Astrocyte (in vitro differentiated cells and primary cell): ENCODE measurements at regions not wholly inside any gene's neighbourhood (a gene's known extent, or its start where the extent isn't known, plus 50 kb on each side); places are given as distances from the start of the nearest gene placed in this dataset.

Experiments
- DNase-seq: peaks from one replicate; pipeline ENCODE4 v3.0.0-alpha.2; 2010; ENCODE audit warnings: low read depth
- FAIRE-seq: peaks from 2 replicates; lab custom pipeline; 2011; peaks lifted over from hg19 to GRCh38; lab: Jason Lieb, UNC
- H2AFZ ChIP-seq: 2 replicates; pipeline ENCODE4 v1.6.0; 2012; ENCODE audit warnings: low read depth, low read length, inconsistent platforms
- H3K27ac ChIP-seq: 2 replicates; pipeline ENCODE4 v1.5.1; 2011; ENCODE audit warnings: low read depth, low read length, inconsistent platforms
- H3K27me3 ChIP-seq: 2 replicates; pipeline ENCODE4 v1.6.0; 2011; ENCODE audit warnings: low read length, inconsistent platforms; ENCODE audit not compliant: insufficient read depth
- H3K36me3 ChIP-seq: 2 replicates; pipeline ENCODE4 v1.5.1; 2011; ENCODE audit warnings: low read length, inconsistent platforms; ENCODE audit not compliant: insufficient read depth
- H3K4me1 ChIP-seq: 2 replicates; pipeline ENCODE4 v1.5.1; 2011; ENCODE audit warnings: low read length, inconsistent platforms; ENCODE audit not compliant: insufficient read depth
- H3K4me2 ChIP-seq: 2 replicates; pipeline ENCODE4 v1.6.0; 2012; ENCODE audit warnings: low read length, inconsistent platforms
- H3K4me3 ChIP-seq: 2 replicates; pipeline ENCODE4 v1.5.1; 2011; ENCODE audit warnings: low read depth, mild to moderate bottlenecking, low read length, inconsistent platforms; ENCODE audit not compliant: insufficient read depth
- H3K79me2 ChIP-seq: 2 replicates; pipeline ENCODE4 v1.6.0; 2012; ENCODE audit warnings: mild to moderate bottlenecking, low read length, inconsistent platforms; ENCODE audit not compliant: insufficient read depth
- H3K9ac ChIP-seq: 2 replicates; pipeline ENCODE4 v1.6.0; 2012; ENCODE audit warnings: mild to moderate bottlenecking, low read length, inconsistent platforms
- H3K9me3 ChIP-seq: 2 replicates; pipeline ENCODE4 v1.5.1; 2012; ENCODE audit warnings: low read depth, mild to moderate bottlenecking, low read length, inconsistent platforms; ENCODE audit not compliant: insufficient read depth
- H4K20me1 ChIP-seq: 2 replicates; pipeline ENCODE4 v1.6.0; 2012; ENCODE audit warnings: low read length, inconsistent platforms; ENCODE audit not compliant: insufficient read depth
- H3K27ac Mint-ChIP-seq: one replicate; pipeline ENCODE4 v1.8.0; 2021; ENCODE audit warnings: mild to moderate bottlenecking, mixed read lengths; ENCODE audit not compliant: unreplicated experiment
- H3K27me3 Mint-ChIP-seq: one replicate; pipeline ENCODE4 v1.8.0; 2021; ENCODE audit warnings: low read depth, mixed read lengths; ENCODE audit not compliant: unreplicated experiment
- H3K36me3 Mint-ChIP-seq: one replicate; pipeline ENCODE4 v1.8.0; 2021; ENCODE audit warnings: low read depth, mixed read lengths; ENCODE audit not compliant: unreplicated experiment
- H3K4me1 Mint-ChIP-seq: one replicate; pipeline ENCODE4 v1.8.0; 2021; ENCODE audit warnings: low read depth, mixed read lengths; ENCODE audit not compliant: unreplicated experiment
- H3K4me3 Mint-ChIP-seq: one replicate; pipeline ENCODE4 v1.8.0; 2021; ENCODE audit warnings: mild to moderate bottlenecking, moderate library complexity, mixed read lengths; ENCODE audit not compliant: unreplicated experiment
- H3K9me3 Mint-ChIP-seq: one replicate; pipeline ENCODE4 v1.8.0; 2021; ENCODE audit warnings: mild to moderate bottlenecking, mixed read lengths; ENCODE audit not compliant: unreplicated experiment
- CTCF ChIP-seq: IDR thresholded peaks from 2 replicates; pipeline ENCODE4 v1.5.1; 2011; ENCODE audit warnings: low read depth, mild to moderate bottlenecking, inconsistent platforms, low read length, moderate library complexity; ENCODE audit not compliant: insufficient read depth
- EZH2 ChIP-seq: IDR thresholded peaks from 2 replicates; pipeline ENCODE4 v1.6.1; 2012; ENCODE audit warnings: mild to moderate bottlenecking, low read length, inconsistent platforms; ENCODE audit not compliant: insufficient read depth

DNA sequence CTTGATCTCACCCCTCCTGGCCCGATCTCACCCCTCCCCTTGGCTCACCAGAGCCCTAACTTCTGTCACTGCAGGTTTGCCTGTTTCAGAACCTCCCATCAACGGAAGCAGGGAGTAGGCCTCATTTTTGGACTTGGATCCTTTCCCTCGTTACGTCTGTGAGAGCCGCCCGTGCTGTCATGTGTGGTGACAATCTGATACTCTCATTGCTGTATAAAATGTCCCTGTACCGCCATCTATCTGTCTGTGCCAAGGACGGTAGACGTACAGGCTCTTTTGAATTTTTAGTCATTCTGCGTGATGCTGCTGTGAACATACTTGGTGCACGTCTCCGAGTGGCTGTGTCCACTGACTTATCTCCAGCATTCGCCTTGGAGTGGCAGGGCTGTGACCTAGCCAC is 1163.1 kb downstream of the BRD1 start:
- H3K27ac ChIP-seq, result no peak overlapping the region
- peak; percentile 17 for FAIRE-seq
- no peak overlapping the region for H3K9ac ChIP-seq
- TF ChIP-seq CTCF (no peak), EZH2 (no peak)
- no peak overlapping the region for H3K4me3 Mint-ChIP-seq
- no peak overlapping the region for H3K4me2 ChIP-seq
- H3K27me3 ChIP-seq, result no peaks in the 10 kb centered on the region
- peaks cover 8% of the 10 kb centered on the region for H3K9me3 Mint-ChIP-seq
- peaks cover 2% of the 10 kb centered on the region for H3K9me3 ChIP-seq
- peaks cover 6% of the 10 kb centered on the region for H3K36me3 Mint-ChIP-seq
- no peaks in the 10 kb centered on the region for H3K27me3 Mint-ChIP-seq
- H3K79me2 ChIP-seq, result no peaks in the 10 kb centered on the region
- no peaks in the 10 kb centered on the region for H3K36me3 ChIP-seq
- H3K4me1 ChIP-seq, result no peaks in the 10 kb centered on the region
- no peaks in the 10 kb centered on the region for H4K20me1 ChIP-seq
- no peak for DNase-seq
- peaks cover 12% of the 10 kb centered on the region for H3K4me1 Mint-ChIP-seq
- H3K27ac Mint-ChIP-seq, result no peak overlapping the region
- H3K4me3 ChIP-seq, result no peak overlapping the region
- no peak overlapping the region for H2AFZ ChIP-seq

GRCh38 chr22:48663297-48663696 is 1164.4 kb downstream of the BRD1 start:
- no peak overlapping the region for H3K27ac Mint-ChIP-seq
- Histone ChIP-seq H4K20me1 (no peaks in the 10 kb centered on the region), H3K4me1 (no peaks in the 10 kb centered on the region), H3K27me3 (no peaks in the 10 kb centered on the region), H3K9ac (no peak overlapping the region), H3K4me3 (no peak overlapping the region), H2AFZ (no peak overlapping the region), H3K79me2 (no peaks in the 10 kb centered on the region), H3K4me2 (no peak overlapping the region), H3K27ac (no peak overlapping the region), H3K36me3 (no peaks in the 10 kb centered on the region), H3K9me3 (peaks cover 2% of the 10 kb centered on the region)
- H3K4me3 Mint-ChIP-seq, result no peak overlapping the region
- peaks cover 8% of the 10 kb centered on the region for H3K9me3 Mint-ChIP-seq
- H3K4me1 Mint-ChIP-seq, result peaks cover 12% of the 10 kb centered on the region
- H3K36me3 Mint-ChIP-seq, result peaks cover 6% of the 10 kb centered on the region
- TF ChIP-seq CTCF (peak; percentile 25), EZH2 (no peak)
- FAIRE-seq (no peak), DNase-seq (no peak)
- peaks cover 4% of the 10 kb centered on the region for H3K27me3 Mint-ChIP-seq

GRCh38 chr22:48662476-48663135 is 1165.1 kb downstream of the BRD1 start:
- no peak overlapping the region for H3K27ac Mint-ChIP-seq
- Histone ChIP-seq H3K4me2 (no peak overlapping the region), H3K36me3 (no peaks in the 10 kb centered on the region), H4K20me1 (no peaks in the 10 kb centered on the region), H3K9ac (no peak overlapping the region), H2AFZ (no peak overlapping the region), H3K4me1 (no peaks in the 10 kb centered on the region), H3K27ac (no peak overlapping the region), H3K27me3 (no peaks in the 10 kb centered on the region), H3K4me3 (no peak overlapping the region), H3K79me2 (no peaks in the 10 kb centered on the region), H3K9me3 (peaks cover 2% of the 10 kb centered on the region)
- H3K36me3 Mint-ChIP-seq, result peaks cover 6% of the 10 kb centered on the region
- H3K4me1 Mint-ChIP-seq, result peaks cover 12% of the 10 kb centered on the region
- H3K9me3 Mint-ChIP-seq, result peaks cover 8% of the 10 kb centered on the region
- H3K4me3 Mint-ChIP-seq, result no peak overlapping the region
- no peak for DNase-seq
- H3K27me3 Mint-ChIP-seq, result peaks cover 6% of the 10 kb centered on the region
- FAIRE-seq, result no peak
- TF ChIP-seq EZH2 (no peak), CTCF (no peak)
